ENCODE measurements at regions not wholly inside any gene's neighbourhood (a gene's known extent, or its start where the extent isn't known, plus 50 kb on each side); places are given as distances from the start of the nearest gene placed in this dataset.
"Not testable (repeated sequence)": the region's sequence is repeated elsewhere in the genome, so short reads cannot be mapped to it uniquely, and the experiment has no call there.

- DNase-seq; intact Hi-C loops (cut with micrococcal nuclease); H3K4me2 ChIP-seq (ENCODE audit: low read depth, low read length); H4K20me1 ChIP-seq (ENCODE audit: insufficient read depth, low read length); H2AFZ ChIP-seq (replicated peaks; ENCODE audit: low read length, poor library complexity); H3K27me3 ChIP-seq (ENCODE audit: control insufficient read depth, insufficient read depth, low read length); H2AK9ac ChIP-seq (replicated peaks; ENCODE audit: low read depth, low read length, poor library complexity); H4K8ac ChIP-seq (ENCODE audit: low read depth in 2 of 2, low read length in 2 of 2); H3K36me3 ChIP-seq (ENCODE audit: control insufficient read depth, insufficient read depth, low read length); BruUV-seq (replicated peaks); H3K23ac ChIP-seq (ENCODE audit: low read depth, low read length); H4K5ac ChIP-seq (ENCODE audit: low read depth, low read length); dilution Hi-C loops (cut with HindIII; ENCODE audit: low sequenced_read_pairs, unreplicated experiment); H2AK5ac ChIP-seq (ENCODE audit: low read depth, low read length); CTCF ChIA-PET; H3K27ac ChIP-seq (ENCODE audit: insufficient read depth, low read length); ATAC-seq (ENCODE audit: low read depth); H2BK120ac ChIP-seq (ENCODE audit: low read depth, low read length); H2BK15ac ChIP-seq (ENCODE audit: low read depth, low read length); H3K56ac ChIP-seq (ENCODE audit: extremely low read depth, insufficient read depth, low read length); H3K9me1 ChIP-seq (ENCODE audit: insufficient read depth, low read length); H3K9ac ChIP-seq (ENCODE audit: low read depth, low read length); H4K91ac ChIP-seq (ENCODE audit: insufficient read depth, low read depth, low read length); H3K14ac ChIP-seq (replicated peaks; ENCODE audit: low read depth, low read length); H3K4ac ChIP-seq (ENCODE audit: low read depth, low read length); H3K4me3 ChIP-seq (ENCODE audit: insufficient read depth, low read depth, low read length); POLR2A ChIA-PET (ENCODE audit: unreplicated experiment); H3K9me3 ChIP-seq (ENCODE audit: control insufficient read depth, insufficient read depth, low read length); in situ Hi-C loops (cut with MboI; ENCODE audit: low sequenced_read_pairs); H3K4me1 ChIP-seq (ENCODE audit: control insufficient read depth, insufficient read depth, low read length); H3K79me1 ChIP-seq (ENCODE audit: low read depth in 1 of 2, low read length in 2 of 2); H3K18ac ChIP-seq (ENCODE audit: low read depth, low read length); H2BK20ac ChIP-seq (ENCODE audit: low read depth, low read length); H2BK5ac ChIP-seq (ENCODE audit: low read depth, low read length, poor library complexity, severe bottlenecking): not testable (repeated sequence)
- no CpG with 5 or more reads among the region's 4 CpGs for WGBS, 2 experiments (ENCODE audit: extremely low coverage in 2 of 2, insufficient read length in 1 of 2)
These were observed 228.4 kb upstream of the CWC22 start for GRCh38 chr2:180235506-180235905.

GRCh38 chr2:180234991-180235390 is 227.9 kb upstream of the CWC22 start:
- H3K79me1 ChIP-seq (ENCODE audit: low read depth in 1 of 2, low read length in 2 of 2); intact Hi-C loops (cut with micrococcal nuclease); H3K9ac ChIP-seq (ENCODE audit: low read depth, low read length); H3K4me1 ChIP-seq (ENCODE audit: control insufficient read depth, insufficient read depth, low read length); H3K4ac ChIP-seq (ENCODE audit: low read depth, low read length); H3K36me3 ChIP-seq (ENCODE audit: control insufficient read depth, insufficient read depth, low read length); H3K27ac ChIP-seq (ENCODE audit: insufficient read depth, low read length); H4K5ac ChIP-seq (ENCODE audit: low read depth, low read length); dilution Hi-C loops (cut with HindIII; ENCODE audit: low sequenced_read_pairs, unreplicated experiment); H3K14ac ChIP-seq (replicated peaks; ENCODE audit: low read depth, low read length); H3K4me3 ChIP-seq (ENCODE audit: insufficient read depth, low read depth, low read length); H2AK5ac ChIP-seq (ENCODE audit: low read depth, low read length); H4K20me1 ChIP-seq (ENCODE audit: insufficient read depth, low read length); H3K9me3 ChIP-seq (ENCODE audit: control insufficient read depth, insufficient read depth, low read length); BruUV-seq (replicated peaks); H2AK9ac ChIP-seq (replicated peaks; ENCODE audit: low read depth, low read length, poor library complexity); H2BK120ac ChIP-seq (ENCODE audit: low read depth, low read length); H3K18ac ChIP-seq (ENCODE audit: low read depth, low read length); H2BK5ac ChIP-seq (ENCODE audit: low read depth, low read length, poor library complexity, severe bottlenecking); H2AFZ ChIP-seq (replicated peaks; ENCODE audit: low read length, poor library complexity); ATAC-seq (ENCODE audit: low read depth); in situ Hi-C loops (cut with MboI; ENCODE audit: low sequenced_read_pairs); H4K91ac ChIP-seq (ENCODE audit: insufficient read depth, low read depth, low read length); H3K4me2 ChIP-seq (ENCODE audit: low read depth, low read length); H3K23ac ChIP-seq (ENCODE audit: low read depth, low read length); H2BK20ac ChIP-seq (ENCODE audit: low read depth, low read length); DNase-seq; H2BK15ac ChIP-seq (ENCODE audit: low read depth, low read length); POLR2A ChIA-PET (ENCODE audit: unreplicated experiment); H3K27me3 ChIP-seq (ENCODE audit: control insufficient read depth, insufficient read depth, low read length); H3K9me1 ChIP-seq (ENCODE audit: insufficient read depth, low read length); H3K56ac ChIP-seq (ENCODE audit: extremely low read depth, insufficient read depth, low read length); CTCF ChIA-PET; H4K8ac ChIP-seq (ENCODE audit: low read depth in 2 of 2, low read length in 2 of 2): not testable (repeated sequence)
- no CpG with 5 or more reads among the region's 5 CpGs for WGBS, 2 experiments (ENCODE audit: extremely low coverage in 2 of 2, insufficient read length in 1 of 2)
